Astrocyte (in vitro differentiated cells and primary cell): ENCODE measurements at regions not wholly inside any gene's neighbourhood (a gene's known extent, or its start where the extent isn't known, plus 50 kb on each side); places are given as distances from the start of the nearest gene placed in this dataset.

ENCODE experiments used
- CTCF ChIP-seq: IDR thresholded peaks from 2 replicates; pipeline ENCODE4 v1.5.1; 2011; ENCODE audit warnings: low read depth, mild to moderate bottlenecking, inconsistent platforms, low read length, moderate library complexity; ENCODE audit not compliant: insufficient read depth
- EZH2 ChIP-seq: IDR thresholded peaks from 2 replicates; pipeline ENCODE4 v1.6.1; 2012; ENCODE audit warnings: mild to moderate bottlenecking, low read length, inconsistent platforms; ENCODE audit not compliant: insufficient read depth

GRCh38 chr4:143046906-143047305 is 137.8 kb upstream of the USP38 start:
- TF ChIP-seq CTCF, result no peak
- TF ChIP-seq EZH2, result no peak
